NCI-H1436 (cell line): ENCODE measurements at regions not wholly inside any gene's neighbourhood (a gene's known extent, or its start where the extent isn't known, plus 50 kb on each side); places are given as distances from the start of the nearest gene placed in this dataset.
"Not testable (repeated sequence)": the region's sequence is repeated elsewhere in the genome, so short reads cannot be mapped to it uniquely, and the experiment has no call there.

Experiments
- DNase-seq: peaks from one replicate; lab custom pipeline; 2025; lab: John Stamatoyannopoulos, UW

- not testable (repeated sequence) for DNase-seq
Observed at GRCh38 chr7:113593455-113593854, 325.4 kb downstream of the PPP1R3A start.

- not testable (repeated sequence) for DNase-seq
Observed at GRCh38 chr7:113592924-113593323, 325.9 kb downstream of the PPP1R3A start.

GRCh38 chr7:113582471-113582870 is 336.3 kb downstream of the PPP1R3A start:
- no peak for DNase-seq

- not testable (repeated sequence) for DNase-seq
Observed at GRCh38 chr7:113563257-113563656, 355.6 kb downstream of the PPP1R3A start.

- DNase-seq = no peak
Observed at GRCh38 chr7:113562801-113563200, 356.0 kb downstream of the PPP1R3A start.

GRCh38 chr7:113562242-113562641 is 356.6 kb downstream of the PPP1R3A start:
- no peak for DNase-seq

- DNase-seq = no peak
Observed at GRCh38 chr7:113561446-113561845, 357.4 kb downstream of the PPP1R3A start.

- no peak for DNase-seq
Observed at GRCh38 chr7:113550966-113551365, 367.8 kb downstream of the PPP1R3A start.

- DNase-seq = no peak
Observed at GRCh38 chr7:113548561-113548960, 370.2 kb downstream of the PPP1R3A start.

- no peak for DNase-seq
Observed at GRCh38 chr7:113548137-113548536, 370.7 kb downstream of the PPP1R3A start.

- DNase-seq = no peak
Observed at GRCh38 chr7:113521468-113521867, 397.3 kb downstream of the PPP1R3A start.

- no peak for DNase-seq
Observed at GRCh38 chr7:113519472-113519871, 399.3 kb downstream of the PPP1R3A start.

GRCh38 chr7:113504691-113505090 is 386.3 kb upstream of the SMIM30 start:
- DNase-seq = no peak

GRCh38 chr7:113504142-113504541 is 385.8 kb upstream of the SMIM30 start:
- DNase-seq = no peak

- DNase-seq = not testable (repeated sequence)
Observed at GRCh38 chr7:113496586-113496985, 378.2 kb upstream of the SMIM30 start.

- DNase-seq = not testable (repeated sequence)
Observed at GRCh38 chr7:113494797-113495566, 376.6 kb upstream of the SMIM30 start.

GRCh38 chr7:113491305-113491704 is 373.0 kb upstream of the SMIM30 start:
- no peak for DNase-seq

GRCh38 chr7:113487925-113488731 is 369.8 kb upstream of the SMIM30 start:
- DNase-seq = no peak

- DNase-seq = no peak
Observed at GRCh38 chr7:113486548-113486947, 368.2 kb upstream of the SMIM30 start.

- no peak for DNase-seq
Observed at GRCh38 chr7:113483657-113484056, 365.3 kb upstream of the SMIM30 start.

- no peak for DNase-seq
Observed at GRCh38 chr7:113480537-113480936, 362.2 kb upstream of the SMIM30 start.

- no peak for DNase-seq
Observed at GRCh38 chr7:113464096-113464855, 345.9 kb upstream of the SMIM30 start.
